ENCODE measurements at regions not wholly inside any gene's neighbourhood (a gene's known extent, or its start where the extent isn't known, plus 50 kb on each side); places are given as distances from the start of the nearest gene placed in this dataset.
A peak's percentile ranks its signal among the peaks of the same experiment; 100 is the strongest.

- Histone ChIP-seq H3K23ac (ENCODE audit: low read depth, low read length) (no peak overlapping the region), H3K56ac (ENCODE audit: extremely low read depth, insufficient read depth, low read length) (no peak overlapping the region), H3K36me3 (ENCODE audit: control insufficient read depth, insufficient read depth, low read length) (no peaks in the 10 kb centered on the region), H2AK5ac (ENCODE audit: low read depth, low read length) (peak overlapping the region; percentile 17; the same call in 1 of the 2 replicates), H3K4ac (ENCODE audit: low read depth, low read length) (no peak overlapping the region), H3K9ac (ENCODE audit: low read depth, low read length) (no peak overlapping the region), H4K5ac (ENCODE audit: low read depth, low read length) (no peak overlapping the region), H4K20me1 (ENCODE audit: insufficient read depth, low read length) (no peaks in the 10 kb centered on the region), H2AFZ (replicated peaks; ENCODE audit: low read length, poor library complexity) (no peak overlapping the region), H4K8ac (ENCODE audit: low read depth in 2 of 2, low read length in 2 of 2) (no peak overlapping the region), H3K9me3 (ENCODE audit: control insufficient read depth, insufficient read depth, low read length) (peaks cover 2% of the 10 kb centered on the region; the same call in 1 of the 2 replicates), H3K27me3 (ENCODE audit: control insufficient read depth, insufficient read depth, low read length) (no peaks in the 10 kb centered on the region), H2BK15ac (ENCODE audit: low read depth, low read length) (peak overlapping the region; percentile 44; the same call in 1 of the 3 replicates), H4K91ac (ENCODE audit: insufficient read depth, low read depth, low read length) (0 out of 2 replicates have a peak overlapping the region, but pooled peaks have one; percentile 20), H3K18ac (ENCODE audit: low read depth, low read length) (no peak overlapping the region), H2BK20ac (ENCODE audit: low read depth, low read length) (no peak overlapping the region), H3K9me1 (ENCODE audit: insufficient read depth, low read length) (peaks cover 17% of the 10 kb centered on the region), H3K79me1 (ENCODE audit: low read depth in 1 of 2, low read length in 2 of 2) (no peaks in the 10 kb centered on the region), H2AK9ac (replicated peaks; ENCODE audit: low read depth, low read length, poor library complexity) (no peak overlapping the region), H2BK5ac (ENCODE audit: low read depth, low read length, poor library complexity, severe bottlenecking) (no peak overlapping the region), H3K4me1 (ENCODE audit: control insufficient read depth, insufficient read depth, low read length) (peaks cover 19% of the 10 kb centered on the region), H3K4me2 (ENCODE audit: low read depth, low read length) (no peak overlapping the region), H2BK120ac (ENCODE audit: low read depth, low read length) (no peak overlapping the region), H3K27ac (ENCODE audit: insufficient read depth, low read length) (no peak overlapping the region), H3K4me3 (ENCODE audit: insufficient read depth, low read depth, low read length) (no peak overlapping the region), H3K14ac (replicated peaks; ENCODE audit: low read depth, low read length) (no peak overlapping the region)
- ChIA-PET CTCF (no interaction called here), POLR2A (ENCODE audit: unreplicated experiment) (no interaction called here)
- dilution Hi-C loops (cut with HindIII; ENCODE audit: low sequenced_read_pairs, unreplicated experiment) (no loop called here), intact Hi-C loops (cut with micrococcal nuclease) (no loop called here), in situ Hi-C loops (cut with MboI; ENCODE audit: low sequenced_read_pairs) (no loop called here)
- WGBS, 2 experiments (ENCODE audit: extremely low coverage in 2 of 2, insufficient read length in 1 of 2) = 87% methylated on average over 3 of the region's 5 CpGs; no CpG with 5 or more reads in 1 of the 2 experiments
- DNase-seq (no peak), ATAC-seq (ENCODE audit: low read depth) (no peak)
- TF ChIP-seq RAD21 (IDR thresholded peaks at IDR 0.05; ENCODE audit: low read length) (no peak), MXI1 (IDR thresholded peaks at IDR 0.05; ENCODE audit: borderline replicate concordance, low read depth, low read length) (no peak), MAZ (IDR thresholded peaks at IDR 0.05; ENCODE audit: borderline replicate concordance, low read depth, low read length) (no peak), CHD1 (IDR thresholded peaks at IDR 0.05; ENCODE audit: low read depth, low read length) (no peak), BHLHE40 (IDR thresholded peaks at IDR 0.05; ENCODE audit: low read depth, low read length) (no peak), POLR2A (IDR thresholded peaks at IDR 0.05; ENCODE audit: low read depth, low read length) (no peak)
- BruUV-seq (replicated peaks) = no TSS peak
Measured at GRCh38 chr2:20511130-20511529, 64.3 kb downstream of the RHOB start.
